Right atrium auricular region (tissue), 2 donors: ENCODE measurements at regions not wholly inside any gene's neighbourhood (a gene's known extent, or its start where the extent isn't known, plus 50 kb on each side); places are given as distances from the start of the nearest gene placed in this dataset.

Experiments
- DNase-seq: peaks from one replicate; pipeline ENCODE4 v3.0.0-alpha.2; 2019; ENCODE audit warnings: low spot score
- H3K27ac ChIP-seq, 2 donors: fragments of 200-600 bp; sonication (generic); 1 replicate in 1 of 2; 2 replicates in 1 of 2; pipeline ENCODE4 v1.5.1; 2016 to 2019
- H3K27me3 ChIP-seq, 2 donors: fragments of 200-600 bp; sonication (generic); one replicate each; pipeline versions ENCODE4 v1.5.1 to v1.6.0; 2017 to 2019
- H3K36me3 ChIP-seq: fragments of 200-600 bp; sonication (generic); one replicate; pipeline ENCODE4 v1.5.1; 2016
- H3K4me1 ChIP-seq, 2 donors: fragments of 200-600 bp; sonication (generic); one replicate each; pipeline versions ENCODE4 v1.5.1 to v1.6.0; 2017 to 2019
- H3K4me3 ChIP-seq, 2 donors: fragments of 200-600 bp; sonication (generic); 1 replicate in 1 of 2; 2 replicates in 1 of 2; pipeline ENCODE4 v1.5.1; 2017 to 2019; ENCODE audit warnings: mild to moderate bottlenecking in 1 of 2, moderate library complexity in 1 of 2
- H3K9me3 ChIP-seq, 2 donors: fragments of 200-600 bp; sonication (generic); one replicate each; pipeline ENCODE4 v1.5.1; 2019
- CTCF ChIP-seq, 2 donors: fragments of 200-600 bp; sonication (generic); IDR thresholded peaks; one replicate each; pipeline ENCODE4 v1.5.1; 2019; ENCODE audit warnings: antibody characterized with exemption in 2 of 2

DNA sequence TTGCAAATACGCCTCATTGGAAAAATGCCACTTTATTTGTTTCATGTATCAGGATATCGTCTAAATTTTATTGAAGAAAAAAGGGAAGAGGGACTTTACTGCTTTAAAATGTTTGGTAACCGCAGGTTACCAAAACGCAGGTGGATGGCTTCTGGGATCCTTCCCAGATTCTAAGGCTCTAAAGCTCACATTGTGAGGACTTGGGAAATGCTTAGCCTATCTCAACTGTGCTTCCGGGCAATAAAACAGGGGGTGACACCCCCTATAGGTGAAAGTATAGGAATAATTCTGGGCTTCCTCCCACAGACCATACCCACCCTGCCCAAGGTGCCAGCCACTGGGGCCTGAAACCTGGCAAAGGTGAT is 73.2 kb upstream of the IPO5 start:
- H3K4me1 ChIP-seq, result no peaks in the 10 kb centered on the region
- DNase-seq, result no peak
- H3K4me3 ChIP-seq, result no peak overlapping the region
- no peak for TF ChIP-seq CTCF (IDR thresholded peaks at IDR 0.05)
- H3K9me3 ChIP-seq, result no peaks in the 10 kb centered on the region
- H3K27ac ChIP-seq, result no peak overlapping the region
- H3K27me3 ChIP-seq, result no peaks in the 10 kb centered on the region
- H3K36me3 ChIP-seq, result no peaks in the 10 kb centered on the region

DNA sequence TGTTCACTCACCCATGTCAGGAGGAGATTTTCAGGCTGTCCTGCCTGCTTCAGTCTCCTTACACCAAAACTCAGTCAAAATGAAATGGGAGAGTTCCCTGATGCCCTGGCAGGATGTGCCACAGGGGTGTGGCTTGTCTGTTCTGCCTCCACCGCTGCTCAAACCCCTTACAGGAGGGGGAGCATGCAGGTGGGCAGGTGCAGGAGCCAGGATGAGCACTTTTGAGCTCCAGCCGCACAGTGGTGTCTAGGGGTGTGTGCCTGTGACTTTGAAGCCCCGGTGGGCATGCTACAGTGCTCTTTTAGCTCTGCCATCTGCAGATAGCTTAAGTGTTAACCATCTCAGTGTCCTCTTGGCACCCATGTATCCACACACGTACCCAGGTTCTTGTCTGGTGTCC is 71.9 kb upstream of the IPO5 start:
- no peaks in the 10 kb centered on the region for H3K36me3 ChIP-seq
- no peaks in the 10 kb centered on the region for H3K4me1 ChIP-seq
- no peak for TF ChIP-seq CTCF (IDR thresholded peaks at IDR 0.05)
- DNase-seq, result no peak
- H3K9me3 ChIP-seq, result no peaks in the 10 kb centered on the region
- H3K4me3 ChIP-seq, result no peak overlapping the region
- H3K27ac ChIP-seq, result no peak overlapping the region
- no peaks in the 10 kb centered on the region for H3K27me3 ChIP-seq

GRCh38 chr13:97883396-97883795 is 70.1 kb upstream of the IPO5 start:
- DNase-seq, result no peak
- no peak overlapping the region for H3K4me3 ChIP-seq
- no peaks in the 10 kb centered on the region for H3K4me1 ChIP-seq
- H3K27me3 ChIP-seq, result no peaks in the 10 kb centered on the region
- no peaks in the 10 kb centered on the region for H3K9me3 ChIP-seq
- TF ChIP-seq CTCF (IDR thresholded peaks at IDR 0.05), result no peak
- no peak overlapping the region for H3K27ac ChIP-seq
- no peaks in the 10 kb centered on the region for H3K36me3 ChIP-seq

GRCh38 chr13:97884707-97885468 is 68.6 kb upstream of the IPO5 start:
- no peak overlapping the region for H3K4me3 ChIP-seq
- no peak overlapping the region for H3K27ac ChIP-seq
- TF ChIP-seq CTCF (IDR thresholded peaks at IDR 0.05), result no peak
- no peaks in the 10 kb centered on the region for H3K9me3 ChIP-seq
- no peaks in the 10 kb centered on the region for H3K4me1 ChIP-seq
- no peak for DNase-seq
- no peaks in the 10 kb centered on the region for H3K27me3 ChIP-seq
- no peaks in the 10 kb centered on the region for H3K36me3 ChIP-seq

GRCh38 chr13:97885641-97886040 is 67.8 kb upstream of the IPO5 start:
- no peaks in the 10 kb centered on the region for H3K27me3 ChIP-seq
- H3K9me3 ChIP-seq, result no peaks in the 10 kb centered on the region
- H3K36me3 ChIP-seq, result no peaks in the 10 kb centered on the region
- H3K4me3 ChIP-seq, result no peak overlapping the region
- no peak for DNase-seq
- H3K4me1 ChIP-seq, result no peaks in the 10 kb centered on the region
- H3K27ac ChIP-seq, result no peak overlapping the region
- no peak for TF ChIP-seq CTCF (IDR thresholded peaks at IDR 0.05)

DNA sequence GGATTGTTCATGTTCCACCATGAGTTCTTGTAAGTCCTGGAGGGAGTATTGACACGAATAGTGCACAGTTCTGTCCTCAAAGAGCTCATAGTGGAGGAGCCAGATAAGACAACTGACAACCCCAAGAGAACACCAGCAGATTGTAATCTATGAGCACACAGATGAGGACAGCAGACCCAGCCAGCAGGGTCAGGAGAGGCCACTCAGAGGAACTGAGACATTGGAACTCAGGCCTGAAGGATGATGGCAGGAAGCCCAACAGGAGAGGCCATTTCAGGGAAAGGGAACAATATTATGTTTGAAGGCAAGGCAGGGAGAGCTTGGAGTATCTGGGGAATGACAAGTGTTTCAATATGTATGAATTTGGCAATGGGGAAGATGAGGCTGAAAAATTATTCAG is 63.7 kb upstream of the IPO5 start:
- H3K4me1 ChIP-seq, result no peaks in the 10 kb centered on the region
- H3K27me3 ChIP-seq, result no peaks in the 10 kb centered on the region
- no peak for DNase-seq
- no peak for TF ChIP-seq CTCF (IDR thresholded peaks at IDR 0.05)
- H3K36me3 ChIP-seq, result no peaks in the 10 kb centered on the region
- H3K27ac ChIP-seq, result no peak overlapping the region
- H3K9me3 ChIP-seq, result no peaks in the 10 kb centered on the region
- H3K4me3 ChIP-seq, result no peak overlapping the region
